GM12878 (cell line): ENCODE measurements at regions not wholly inside any gene's neighbourhood (a gene's known extent, or its start where the extent isn't known, plus 50 kb on each side); places are given as distances from the start of the nearest gene placed in this dataset.

Source experiments
- ATAC-seq: fragments of 200-7000 bp; cut with Tn5 transposase; 3 replicates; pipeline ENCODE4 v1.9.1; 2020; ENCODE audit warnings: mild to moderate bottlenecking, moderate library complexity
- BruUV-seq: library from RNA; stranded (reverse); fragments of 400-500 nt; replicated peaks from 2 replicates; lab custom pipeline; 2021; lab: Mats Ljungman, UMichigan
- CTCF ChIA-PET: fragments of 300-600 bp; sonication (Branson Sonifier 250); formaldehyde crosslinking; extraction: SDS; loops from one replicate; lab custom pipeline; 2021; ENCODE audit warnings: inconsistent platforms; lab: Yijun Ruan, JAX
- POLR2A ChIA-PET: fragments of 350-600 bp; formaldehyde crosslinking; extraction: SDS; loops from one replicate; lab custom pipeline; 2021; ENCODE audit warnings: inconsistent platforms; lab: Charles Lee
- RAD21 ChIA-PET: fragments of 300-600 bp; sonication (Branson Sonifier 250); formaldehyde crosslinking; loops from one replicate; lab custom pipeline; 2023; ENCODE audit warnings: antibody characterized with exemption; ENCODE audit not compliant: unreplicated experiment; lab: Charles Lee
- SMC1A ChIA-PET: fragments of 300-600 bp; sonication (Branson Sonifier 250); formaldehyde crosslinking; loops from one replicate; lab custom pipeline; 2023; ENCODE audit not compliant: unreplicated experiment, uncharacterized antibody; lab: Charles Lee
- DNase-seq: peaks from one replicate; pipeline ENCODE4 v3.0.0-alpha.2; 2011; ENCODE audit warnings: low read depth, low spot score
- FAIRE-seq: peaks from 3 replicates; lab custom pipeline; 2011; peaks lifted over from hg19 to GRCh38; lab: Jason Lieb, UNC
- H2AFZ ChIP-seq: 2 replicates; pipeline ENCODE4 v1.6.0; 2011; ENCODE audit warnings: low read depth, low read length, control low read depth; ENCODE audit not compliant: control insufficient read depth
- H3K27ac ChIP-seq: 2 replicates; pipeline ENCODE4 v1.5.1; 2011; ENCODE audit warnings: control low read depth; ENCODE audit not compliant: control insufficient read depth, insufficient read depth
- H3K27me3 ChIP-seq, 2 experiments: replicated peaks in 1 of 2; 2 replicates each; pipeline versions ENCODE4 v1.6.0 to v1.6.1; 2011; ENCODE audit warnings: low read length in 1 of 2; ENCODE audit not compliant: control insufficient read depth in 2 of 2, insufficient read depth in 2 of 2
- H3K36me3 ChIP-seq, 2 experiments: 2 replicates each; pipeline ENCODE4 v1.5.1; 2011; ENCODE audit warnings: low read length in 1 of 2; ENCODE audit not compliant: control insufficient read depth in 2 of 2, insufficient read depth in 2 of 2
- H3K4me1 ChIP-seq: 2 replicates; pipeline ENCODE4 v1.6.1; 2011; ENCODE audit warnings: mild to moderate bottlenecking, low read length, moderate library complexity, mixed read lengths; ENCODE audit not compliant: control insufficient read depth, insufficient read depth
- H3K4me2 ChIP-seq: 2 replicates; pipeline ENCODE4 v1.6.0; 2011; ENCODE audit warnings: control low read depth; ENCODE audit not compliant: control insufficient read depth, insufficient read depth
- H3K4me3 ChIP-seq: fragments of 200-600 bp; sonication (generic); 2 replicates; pipeline ENCODE4 v1.5.1; 2016
- H3K79me2 ChIP-seq: 2 replicates; pipeline ENCODE4 v1.6.0; 2011; ENCODE audit warnings: low read length; ENCODE audit not compliant: control insufficient read depth, insufficient read depth
- H3K9ac ChIP-seq: 2 replicates; pipeline ENCODE4 v1.8.0; 2011; ENCODE audit warnings: low read length, control low read depth, mixed read lengths; ENCODE audit not compliant: control insufficient read depth, insufficient read depth
- H3K9me3 ChIP-seq: replicated peaks from 3 replicates; pipeline ENCODE4 v1.5.1; 2011; ENCODE audit warnings: mild to moderate bottlenecking, low read length; ENCODE audit not compliant: control insufficient read depth, insufficient read depth
- H4K20me1 ChIP-seq: 2 replicates; pipeline ENCODE4 v1.6.0; 2011; ENCODE audit not compliant: control insufficient read depth, insufficient read depth
- ATF2 ChIP-seq: IDR thresholded peaks from 2 replicates; pipeline ENCODE4 v1.6.1; 2012; ENCODE audit warnings: low read length, inconsistent platforms
- ATF7 ChIP-seq: fragments of 450-650 bp; IDR thresholded peaks from 2 replicates; pipeline ENCODE4 v1.6.1; 2016; ENCODE audit warnings: low read depth, mild to moderate bottlenecking
- BRCA1 ChIP-seq: IDR thresholded peaks from 2 replicates; pipeline ENCODE4 v1.6.1; 2011; ENCODE audit warnings: low read depth, low read length, improper control_type of control experiment
- CBX5 ChIP-seq: sonication (generic); IDR thresholded peaks from 2 replicates; pipeline ENCODE4 v1.6.1; 2016; ENCODE audit warnings: low read depth, moderate library complexity, mild to moderate bottlenecking, inconsistent platforms
- CEBPZ ChIP-seq: fragments of 150-350 bp; IDR thresholded peaks from 2 replicates; pipeline ENCODE4 v1.6.1; 2016; ENCODE audit warnings: low read depth, low read length
- EZH2 ChIP-seq: IDR thresholded peaks from 2 replicates; pipeline ENCODE4 v1.6.1; 2012; ENCODE audit warnings: low read depth, mild to moderate bottlenecking, control low read depth, inconsistent platforms, low read length, borderline replicate concordance; ENCODE audit not compliant: control insufficient read depth
- KAT2A ChIP-seq: conservative IDR thresholded peaks from 2 replicates; pipeline ENCODE4 v1.6.1; 2011; ENCODE audit warnings: low read depth, low read length; ENCODE audit not compliant: control insufficient read depth
- NFYB ChIP-seq: IDR thresholded peaks from 2 replicates; pipeline ENCODE4 v1.6.1; 2011; ENCODE audit warnings: low read depth, mild to moderate bottlenecking, low read length, improper control_type of control experiment, moderate library complexity; ENCODE audit not compliant: insufficient read depth
- NRF1 ChIP-seq: conservative IDR thresholded peaks from 2 replicates; pipeline ENCODE4 v1.6.1; 2011; ENCODE audit warnings: mild to moderate bottlenecking, low read depth, low read length, improper control_type of control experiment
- PAX8 ChIP-seq: fragments of 450-650 bp; IDR thresholded peaks from 2 replicates; pipeline ENCODE4 v1.6.1; 2017; ENCODE audit warnings: mild to moderate bottlenecking, moderate library complexity
- PBX3 ChIP-seq: IDR thresholded peaks from 2 replicates; pipeline ENCODE4 v1.6.1; 2011; ENCODE audit warnings: mild to moderate bottlenecking, low read depth, low read length, moderate library complexity; ENCODE audit not compliant: insufficient replicate concordance
- RELB ChIP-seq: fragments of 450-650 bp; IDR thresholded peaks from 2 replicates; pipeline ENCODE4 v1.6.1; 2017; ENCODE audit warnings: low read depth, mild to moderate bottlenecking, moderate library complexity
- SIN3A ChIP-seq: IDR thresholded peaks from 2 replicates; pipeline ENCODE4 v1.6.1; 2012; ENCODE audit warnings: low read depth, low read length, improper control_type of control experiment
- SIX5 ChIP-seq: IDR thresholded peaks from 2 replicates; pipeline ENCODE4 v1.6.1; 2011; ENCODE audit warnings: mild to moderate bottlenecking, low read depth, low read length, moderate library complexity; ENCODE audit not compliant: severe bottlenecking
- TARDBP ChIP-seq: IDR thresholded peaks from 2 replicates; pipeline ENCODE4 v1.6.1; 2016; ENCODE audit warnings: borderline replicate concordance
- TBL1XR1 ChIP-seq: IDR thresholded peaks from 2 replicates; pipeline ENCODE4 v1.6.1; 2012; ENCODE audit warnings: low read depth, low read length, improper control_type of control experiment
- WGBS: methylation state at CpG from one replicate; pipeline ENCODE4 v1.1.6; 2016; ENCODE audit warnings: low lambda C conversion rate; ENCODE audit not compliant: insufficient replicate concordance, insufficient coverage; ENCODE audit errors: missing lambda C conversion rate; 5-methylcytosine and 5-hydroxymethylcytosine counted together
- in situ Hi-C: fragments of 300-500 bp; cut with MboI; formaldehyde crosslinking; loops from 9 replicates; pipeline ENCODE4 v1.14.3; 2018; ENCODE audit warnings: mixed read lengths
- intact Hi-C: fragments of 100-400 bp; cut with micrococcal nuclease; formaldehyde crosslinking; loops from one replicate; pipeline ENCODE4 v1.14.2; 2022; ENCODE audit not compliant: unreplicated experiment

- in situ Hi-C loops: no loop called here
- H3K79me2 ChIP-seq: no peaks in the 10 kb centered on the region
- SMC1A ChIA-PET: no interaction called here
- peaks cover 0 to 3% of the 10 kb centered on the region in 2 experiments; a peak in 1 of 4 replicates for H3K27me3 ChIP-seq
- CTCF ChIA-PET: no interaction called here
- WGBS: 10% methylated on average over 7 of the region's 7 CpGs
- no peak overlapping the region for H3K4me3 ChIP-seq
- intact Hi-C loops: no loop called here
- POLR2A ChIA-PET: no interaction called here
- no peak overlapping the region for H3K9ac ChIP-seq
- H3K9me3 ChIP-seq: no peaks in the 10 kb centered on the region
- no peak for FAIRE-seq
- no TSS peak for BruUV-seq
- DNase-seq: no peak
- no peak overlapping the region for H3K27ac ChIP-seq
- no peak overlapping the region for H2AFZ ChIP-seq
- H3K4me2 ChIP-seq: no peak overlapping the region
- no peaks in the 10 kb centered on the region for H3K36me3 ChIP-seq
- H3K4me1 ChIP-seq: no peaks in the 10 kb centered on the region
- no peaks in the 10 kb centered on the region for H4K20me1 ChIP-seq
- RAD21 ChIA-PET: no interaction called here
- no peak for ATAC-seq
- TF ChIP-seq EZH2 (no peak), PBX3 (no peak), PAX8 (no peak), NRF1 (no peak), ATF7 (no peak), TARDBP (no peak), ATF2 (no peak), NFYB (no peak), CBX5 (no peak), SIN3A (no peak), CEBPZ (no peak), KAT2A (no peak), SIX5 (no peak), TBL1XR1 (no peak), BRCA1 (no peak), RELB (no peak)
These were observed 58.8 kb upstream of the RAI14 start for GRCh38 chr5:34597034-34598027.
